ENCODE measurements at regions not wholly inside any gene's neighbourhood (a gene's known extent, or its start where the extent isn't known, plus 50 kb on each side); places are given as distances from the start of the nearest gene placed in this dataset.

GRCh38 chr2:139925903-139926302, 1145.7 kb upstream of the NXPH2 start:
- no peaks in the 10 kb centered on the region for H4K20me1 ChIP-seq (ENCODE audit: insufficient read depth, low read length)
- no peak overlapping the region for H3K27ac ChIP-seq (ENCODE audit: low read length)
- no peaks in the 10 kb centered on the region for H3K4me1 ChIP-seq (ENCODE audit: low read length)
- no peaks in the 10 kb centered on the region for H3K9me3 ChIP-seq (ENCODE audit: insufficient read depth, low read length)
- H3K4me2 ChIP-seq (ENCODE audit: low read length): no peak overlapping the region
- no peak overlapping the region for H2AFZ ChIP-seq (ENCODE audit: low read depth, low read length)
- TF ChIP-seq EZH2phosphoT487 (IDR thresholded peaks at IDR 0.05; ENCODE audit: low read depth) (no peak), CTCF (IDR thresholded peaks at IDR 0.05; ENCODE audit: low read depth, low read length) (no peak)
- no peaks in the 10 kb centered on the region for H3K36me3 ChIP-seq (replicated peaks; ENCODE audit: low read depth, low read length)
- H3K9ac ChIP-seq (ENCODE audit: low read length): no peak overlapping the region
- H3K27me3 ChIP-seq (ENCODE audit: low read depth, low read length): no peaks in the 10 kb centered on the region
- no peak overlapping the region for H3K4me3 ChIP-seq (ENCODE audit: low read length)
- no peaks in the 10 kb centered on the region for H3K79me2 ChIP-seq (ENCODE audit: low read length)

- TF ChIP-seq EZH2phosphoT487 (IDR thresholded peaks at IDR 0.05; ENCODE audit: low read depth): no peak
- TF ChIP-seq CTCF (IDR thresholded peaks at IDR 0.05; ENCODE audit: low read depth, low read length): no peak
- no peaks in the 10 kb centered on the region; the same call in none of the 2 replicates for H3K9me3 ChIP-seq (ENCODE audit: insufficient read depth, low read length)
- H3K9ac ChIP-seq (ENCODE audit: low read length): no peak overlapping the region
- H3K79me2 ChIP-seq (ENCODE audit: low read length): no peaks in the 10 kb centered on the region
- no peak overlapping the region for H3K27ac ChIP-seq (ENCODE audit: low read length)
- no peaks in the 10 kb centered on the region for H3K36me3 ChIP-seq (replicated peaks; ENCODE audit: low read depth, low read length)
- H3K4me2 ChIP-seq (ENCODE audit: low read length): no peak overlapping the region
- no peaks in the 10 kb centered on the region for H3K4me1 ChIP-seq (ENCODE audit: low read length)
- no peak overlapping the region for H3K4me3 ChIP-seq (ENCODE audit: low read length)
- H3K27me3 ChIP-seq (ENCODE audit: low read depth, low read length): no peaks in the 10 kb centered on the region
- H2AFZ ChIP-seq (ENCODE audit: low read depth, low read length): no peak overlapping the region
- no peaks in the 10 kb centered on the region for H4K20me1 ChIP-seq (ENCODE audit: insufficient read depth, low read length)
These were observed 1143.9 kb upstream of the NXPH2 start for GRCh38 chr2:139924070-139924469.

- Histone ChIP-seq H3K36me3 (replicated peaks; ENCODE audit: low read depth, low read length) (no peaks in the 10 kb centered on the region), H4K20me1 (ENCODE audit: insufficient read depth, low read length) (no peaks in the 10 kb centered on the region), H3K9me3 (ENCODE audit: insufficient read depth, low read length) (no peaks in the 10 kb centered on the region; the same call in none of the 2 replicates), H3K9ac (ENCODE audit: low read length) (no peak overlapping the region), H3K27ac (ENCODE audit: low read length) (no peak overlapping the region), H3K79me2 (ENCODE audit: low read length) (no peaks in the 10 kb centered on the region), H3K4me3 (ENCODE audit: low read length) (no peak overlapping the region), H2AFZ (ENCODE audit: low read depth, low read length) (no peak overlapping the region), H3K4me2 (ENCODE audit: low read length) (no peak overlapping the region), H3K4me1 (ENCODE audit: low read length) (no peaks in the 10 kb centered on the region), H3K27me3 (ENCODE audit: low read depth, low read length) (no peaks in the 10 kb centered on the region)
- TF ChIP-seq CTCF (IDR thresholded peaks at IDR 0.05; ENCODE audit: low read depth, low read length) (no peak), EZH2phosphoT487 (IDR thresholded peaks at IDR 0.05; ENCODE audit: low read depth) (no peak)
These were observed 1138.8 kb upstream of the NXPH2 start for GRCh38 chr2:139918982-139919381.

- H2AFZ ChIP-seq (ENCODE audit: low read depth, low read length): no peak overlapping the region
- H3K27ac ChIP-seq (ENCODE audit: low read length): no peak overlapping the region
- H4K20me1 ChIP-seq (ENCODE audit: insufficient read depth, low read length): no peaks in the 10 kb centered on the region
- no peak overlapping the region for H3K4me3 ChIP-seq (ENCODE audit: low read length)
- H3K27me3 ChIP-seq (ENCODE audit: low read depth, low read length): no peaks in the 10 kb centered on the region
- TF ChIP-seq CTCF (IDR thresholded peaks at IDR 0.05; ENCODE audit: low read depth, low read length) (no peak), EZH2phosphoT487 (IDR thresholded peaks at IDR 0.05; ENCODE audit: low read depth) (no peak)
- no peaks in the 10 kb centered on the region for H3K4me1 ChIP-seq (ENCODE audit: low read length)
- H3K4me2 ChIP-seq (ENCODE audit: low read length): no peak overlapping the region
- no peaks in the 10 kb centered on the region; the same call in none of the 2 replicates for H3K9me3 ChIP-seq (ENCODE audit: insufficient read depth, low read length)
- H3K9ac ChIP-seq (ENCODE audit: low read length): no peak overlapping the region
- no peaks in the 10 kb centered on the region for H3K79me2 ChIP-seq (ENCODE audit: low read length)
- no peaks in the 10 kb centered on the region for H3K36me3 ChIP-seq (replicated peaks; ENCODE audit: low read depth, low read length)
These were observed 1137.6 kb upstream of the NXPH2 start for GRCh38 chr2:139917690-139918384.

All from OCI-LY3 (cell line).